ENCODE measurements at regions not wholly inside any gene's neighbourhood (a gene's known extent, or its start where the extent isn't known, plus 50 kb on each side); places are given as distances from the start of the nearest gene placed in this dataset.

- no peak for TF ChIP-seq CTCF (conservative IDR thresholded peaks at IDR 0.05; ENCODE audit: low read depth, low read length)
- TF ChIP-seq EZH2 (IDR thresholded peaks at IDR 0.05; ENCODE audit: low read length, unreplicated experiment) = no peak
Observed at GRCh38 chr6:4719491-4719890, 56.7 kb upstream of the CDYL start.
